ENCODE measurements at regions not wholly inside any gene's neighbourhood (a gene's known extent, or its start where the extent isn't known, plus 50 kb on each side); places are given as distances from the start of the nearest gene placed in this dataset.
"Not testable (repeated sequence)": the region's sequence is repeated elsewhere in the genome, so short reads cannot be mapped to it uniquely, and the experiment has no call there.

- intact Hi-C loops (cut with micrococcal nuclease): loop anchor here (5.0 kb wide), 2 partner anchors 115 to 135 kb away; partner anchors contain the start of gene DUSP10
- DNase-seq: no peak
- no peak overlapping the region for H3K4me3 Mint-ChIP-seq
- no peak overlapping the region for H3K27ac Mint-ChIP-seq
- peaks cover 2% of the 10 kb centered on the region for H3K27me3 Mint-ChIP-seq
- H3K9me3 Mint-ChIP-seq: no peaks in the 10 kb centered on the region
- H3K4me1 Mint-ChIP-seq: peaks cover 10% of the 10 kb centered on the region
- no peaks in the 10 kb centered on the region for H3K36me3 Mint-ChIP-seq (ENCODE audit: low read depth)
These were observed 135.4 kb upstream of the DUSP10 start for GRCh38 chr1:221877311-221877710.

- DNase-seq: no peak
- H3K4me3 Mint-ChIP-seq: no peak overlapping the region
- peaks cover 10% of the 10 kb centered on the region for H3K4me1 Mint-ChIP-seq
- peaks cover 3% of the 10 kb centered on the region for H3K27me3 Mint-ChIP-seq
- no peaks in the 10 kb centered on the region for H3K36me3 Mint-ChIP-seq (ENCODE audit: low read depth)
- intact Hi-C loops (cut with micrococcal nuclease): loop anchor here (5.0 kb wide), 2 partner anchors 117 to 133 kb away; partner anchors contain the start of gene DUSP10
- H3K27ac Mint-ChIP-seq: no peak overlapping the region
- no peaks in the 10 kb centered on the region for H3K9me3 Mint-ChIP-seq
These were observed 133.1 kb upstream of the DUSP10 start for GRCh38 chr1:221875004-221875330.

GRCh38 chr1:221874285-221875003, 132.6 kb upstream of the DUSP10 start:
- DNase-seq: no peak
- no peak overlapping the region for H3K27ac Mint-ChIP-seq
- H3K4me3 Mint-ChIP-seq: no peak overlapping the region
- no peaks in the 10 kb centered on the region for H3K9me3 Mint-ChIP-seq
- H3K27me3 Mint-ChIP-seq: peaks cover 4% of the 10 kb centered on the region
- H3K4me1 Mint-ChIP-seq: peaks cover 10% of the 10 kb centered on the region
- no peaks in the 10 kb centered on the region for H3K36me3 Mint-ChIP-seq (ENCODE audit: low read depth)
- intact Hi-C loops (cut with micrococcal nuclease): loop anchor here (5.0 kb wide), 2 partner anchors 118 to 132 kb away; partner anchors contain the start of gene DUSP10

- no peak overlapping the region for H3K27ac Mint-ChIP-seq
These were observed 131.8 kb upstream of the DUSP10 start for GRCh38 chr1:221873673-221874072.

GRCh38 chr1:221871056-221871455, 129.2 kb upstream of the DUSP10 start:
- Mint-ChIP-seq H3K27ac (no peak overlapping the region), H3K36me3 (ENCODE audit: low read depth) (peaks cover 2% of the 10 kb centered on the region)
- intact Hi-C loops (cut with micrococcal nuclease): no loop called here

More at GRCh38 chr1:221873673-221874072, 131.8 kb upstream of the DUSP10 start:
- intact Hi-C loops (cut with micrococcal nuclease): no loop called here
- H3K36me3 Mint-ChIP-seq (ENCODE audit: low read depth): no peaks in the 10 kb centered on the region
- DNase-seq: no peak
- peaks cover 7% of the 10 kb centered on the region for H3K27me3 Mint-ChIP-seq
- no peaks in the 10 kb centered on the region for H3K9me3 Mint-ChIP-seq
- peaks cover 7% of the 10 kb centered on the region for H3K4me1 Mint-ChIP-seq
- no peak overlapping the region for H3K4me3 Mint-ChIP-seq

GRCh38 chr1:221869779-221870178, 127.9 kb upstream of the DUSP10 start:
- no peak for DNase-seq
- Mint-ChIP-seq H3K4me3 (no peak overlapping the region), H3K27me3 (peaks cover 14% of the 10 kb centered on the region), H3K27ac (no peak overlapping the region), H3K9me3 (peaks cover 10% of the 10 kb centered on the region), H3K36me3 (ENCODE audit: low read depth) (peaks cover 2% of the 10 kb centered on the region), H3K4me1 (peaks cover 3% of the 10 kb centered on the region)
- intact Hi-C loops (cut with micrococcal nuclease): no loop called here

More at GRCh38 chr1:221871056-221871455, 129.2 kb upstream of the DUSP10 start:
- no peak for DNase-seq
- Mint-ChIP-seq H3K4me3 (no peak overlapping the region), H3K27me3 (peaks cover 14% of the 10 kb centered on the region), H3K9me3 (peaks cover 9% of the 10 kb centered on the region), H3K4me1 (peaks cover 3% of the 10 kb centered on the region)

GRCh38 chr1:221868593-221869303, 126.9 kb upstream of the DUSP10 start:
- no peak overlapping the region for H3K4me3 Mint-ChIP-seq
- no peak for DNase-seq
- peaks cover 2% of the 10 kb centered on the region for H3K36me3 Mint-ChIP-seq (ENCODE audit: low read depth)
- H3K27ac Mint-ChIP-seq: no peak overlapping the region
- intact Hi-C loops (cut with micrococcal nuclease): no loop called here
- peaks cover 14% of the 10 kb centered on the region for H3K27me3 Mint-ChIP-seq
- no peaks in the 10 kb centered on the region for H3K4me1 Mint-ChIP-seq
- H3K9me3 Mint-ChIP-seq: peaks cover 10% of the 10 kb centered on the region

GRCh38 chr1:221867003-221867402, 125.1 kb upstream of the DUSP10 start:
- Mint-ChIP-seq H3K27me3 (peaks cover 14% of the 10 kb centered on the region), H3K27ac (no peak overlapping the region), H3K4me1 (no peaks in the 10 kb centered on the region), H3K36me3 (ENCODE audit: low read depth) (peaks cover 2% of the 10 kb centered on the region), H3K4me3 (no peak overlapping the region), H3K9me3 (peaks cover 21% of the 10 kb centered on the region)
- DNase-seq: no peak
- intact Hi-C loops (cut with micrococcal nuclease): no loop called here

GRCh38 chr1:221865808-221866207, 123.9 kb upstream of the DUSP10 start:
- Mint-ChIP-seq H3K9me3 (peaks cover 21% of the 10 kb centered on the region), H3K36me3 (ENCODE audit: low read depth) (peaks cover 2% of the 10 kb centered on the region), H3K4me3 (no peak overlapping the region), H3K27me3 (peaks cover 14% of the 10 kb centered on the region), H3K4me1 (no peaks in the 10 kb centered on the region), H3K27ac (no peak overlapping the region)
- DNase-seq: no peak
- intact Hi-C loops (cut with micrococcal nuclease): no loop called here

- peaks cover 2% of the 10 kb centered on the region for H3K36me3 Mint-ChIP-seq (ENCODE audit: low read depth)
- peaks cover 21% of the 10 kb centered on the region for H3K9me3 Mint-ChIP-seq
- intact Hi-C loops (cut with micrococcal nuclease): no loop called here
- DNase-seq: no peak
- H3K27me3 Mint-ChIP-seq: peaks cover 11% of the 10 kb centered on the region
- H3K4me1 Mint-ChIP-seq: no peaks in the 10 kb centered on the region
- no peak overlapping the region for H3K4me3 Mint-ChIP-seq
- H3K27ac Mint-ChIP-seq: no peak overlapping the region
These were observed 121.7 kb upstream of the DUSP10 start for GRCh38 chr1:221863635-221864034.

- Mint-ChIP-seq H3K27me3 (peaks cover 7% of the 10 kb centered on the region), H3K27ac (no peak overlapping the region), H3K9me3 (peaks cover 21% of the 10 kb centered on the region), H3K36me3 (ENCODE audit: low read depth) (peaks cover 2% of the 10 kb centered on the region), H3K4me3 (no peak overlapping the region), H3K4me1 (no peaks in the 10 kb centered on the region)
- no peak for DNase-seq
- intact Hi-C loops (cut with micrococcal nuclease): no loop called here
These were observed 121.1 kb upstream of the DUSP10 start for GRCh38 chr1:221862971-221863370.

- Mint-ChIP-seq H3K4me1 (peaks cover 6% of the 10 kb centered on the region), H3K27ac (no peak overlapping the region), H3K27me3 (peaks cover 2% of the 10 kb centered on the region), H3K36me3 (ENCODE audit: low read depth) (no peaks in the 10 kb centered on the region), H3K9me3 (peaks cover 11% of the 10 kb centered on the region), H3K4me3 (no peak overlapping the region)
- no peak for DNase-seq
- intact Hi-C loops (cut with micrococcal nuclease): no loop called here
These were observed 117.1 kb upstream of the DUSP10 start for GRCh38 chr1:221858818-221859611.

GRCh38 chr1:221857094-221857444, 115.2 kb upstream of the DUSP10 start:
- H3K4me1 Mint-ChIP-seq; DNase-seq; intact Hi-C loops (cut with micrococcal nuclease); H3K27ac Mint-ChIP-seq; H3K36me3 Mint-ChIP-seq (ENCODE audit: low read depth); H3K4me3 Mint-ChIP-seq; H3K27me3 Mint-ChIP-seq; H3K9me3 Mint-ChIP-seq: not testable (repeated sequence)

All from activated CD4-positive, alpha-beta T cell treated with anti-CD3 and anti-CD28 coated beads, Interleukin-2, amount 10 ng/mL, durations not matched to agents 24 days and 14 days (primary cell).